NCI-H345 treated with DMSO at 0.1 percent for 48 hours (cell line): ENCODE measurements at regions not wholly inside any gene's neighbourhood (a gene's known extent, or its start where the extent isn't known, plus 50 kb on each side); places are given as distances from the start of the nearest gene placed in this dataset.
"Not testable (repeated sequence)": the region's sequence is repeated elsewhere in the genome, so short reads cannot be mapped to it uniquely, and the experiment has no call there.

Experiments used
- DNase-seq: peaks from one replicate; lab custom pipeline; 2025; ENCODE audit not compliant: unreplicated experiment; lab: John Stamatoyannopoulos, UW

- DNase-seq = no peak
These were observed 85.7 kb downstream of the SUCLG1 start for GRCh38 chr2:84373391-84373790.

- DNase-seq = no peak
These were observed 96.5 kb downstream of the SUCLG1 start for GRCh38 chr2:84362541-84362940.

- no peak for DNase-seq
These were observed 121.0 kb downstream of the SUCLG1 start for GRCh38 chr2:84338069-84338468.

- DNase-seq = no peak
These were observed 131.3 kb downstream of the SUCLG1 start for GRCh38 chr2:84327645-84328249.

- DNase-seq = no peak
These were observed 132.1 kb downstream of the SUCLG1 start for GRCh38 chr2:84326831-84327432.

- DNase-seq = no peak
These were observed 135.2 kb downstream of the SUCLG1 start for GRCh38 chr2:84323890-84324289.

- DNase-seq = no peak
These were observed 138.1 kb downstream of the SUCLG1 start for GRCh38 chr2:84320940-84321339.

- no peak for DNase-seq
These were observed 139.5 kb downstream of the SUCLG1 start for GRCh38 chr2:84319581-84319980.

- no peak for DNase-seq
These were observed 141.9 kb downstream of the SUCLG1 start for GRCh38 chr2:84317135-84317534.

- DNase-seq = peak; percentile 75
These were observed 144.2 kb downstream of the SUCLG1 start for GRCh38 chr2:84314901-84315330.

GRCh38 chr2:84314250-84314649 lies 144.8 kb downstream of the SUCLG1 start:
- DNase-seq = no peak

GRCh38 chr2:84309281-84309680 lies 149.8 kb downstream of the SUCLG1 start:
- no peak for DNase-seq

- DNase-seq = no peak
These were observed 152.7 kb downstream of the SUCLG1 start for GRCh38 chr2:84306361-84306760.

- DNase-seq = peak; percentile 41
These were observed 156.3 kb downstream of the SUCLG1 start for GRCh38 chr2:84302513-84303412.

- DNase-seq = no peak
These were observed 157.4 kb downstream of the SUCLG1 start for GRCh38 chr2:84301717-84302116.

- no peak for DNase-seq
These were observed 158.4 kb downstream of the SUCLG1 start for GRCh38 chr2:84300696-84301029.

- not testable (repeated sequence) for DNase-seq
These were observed 158.9 kb downstream of the SUCLG1 start for GRCh38 chr2:84300001-84300695.

GRCh38 chr2:84299211-84299775 lies 159.8 kb downstream of the SUCLG1 start:
- DNase-seq = no peak

GRCh38 chr2:84297155-84297554 lies 161.9 kb downstream of the SUCLG1 start:
- no peak for DNase-seq

GRCh38 chr2:84293791-84294380 lies 165.2 kb downstream of the SUCLG1 start:
- DNase-seq = no peak

GRCh38 chr2:84292545-84292944 lies 166.5 kb downstream of the SUCLG1 start:
- no peak for DNase-seq
